GM23338 (cell line): ENCODE measurements at regions not wholly inside any gene's neighbourhood (a gene's known extent, or its start where the extent isn't known, plus 50 kb on each side); places are given as distances from the start of the nearest gene placed in this dataset.

Source experiments
- ATAC-seq: fragments of 200-7000 bp; cut with Tn5 transposase; 3 replicates; pipeline ENCODE4 v1.9.1; 2020
- DNase-seq: peaks from one replicate; pipeline ENCODE4 v3.0.0-alpha.2; 2015; ENCODE audit warnings: low spot score
- H2AFZ ChIP-seq: fragments of 200-600 bp; sonication (generic); 2 replicates; pipeline ENCODE4 v1.8.0; 2016; ENCODE audit warnings: antibody characterized with exemption, mild to moderate bottlenecking, moderate library complexity
- H3F3A ChIP-seq: fragments of 200-600 bp; sonication (generic); replicated peaks from 2 replicates; pipeline ENCODE4 v1.8.0; 2017; ENCODE audit warnings: antibody characterized with exemption, mixed run types, low read depth
- H3K27ac ChIP-seq: fragments of 200-600 bp; sonication (generic); 2 replicates; pipeline ENCODE4 v1.6.1; 2016; ENCODE audit warnings: low read depth
- H3K27me3 ChIP-seq: fragments of 200-600 bp; sonication (generic); 2 replicates; pipeline ENCODE4 v1.8.0; 2016; ENCODE audit warnings: mild to moderate bottlenecking, mixed run types, moderate library complexity; ENCODE audit not compliant: insufficient read depth
- H3K36me3 ChIP-seq: fragments of 200-600 bp; sonication (generic); 2 replicates; pipeline ENCODE4 v1.8.0; 2016; ENCODE audit warnings: mild to moderate bottlenecking; ENCODE audit not compliant: insufficient read depth
- H3K4me1 ChIP-seq: fragments of 200-600 bp; sonication (generic); 2 replicates; pipeline ENCODE4 v1.8.0; 2016; ENCODE audit warnings: mild to moderate bottlenecking, moderate library complexity; ENCODE audit not compliant: insufficient read depth
- H3K4me2 ChIP-seq: fragments of 200-600 bp; sonication (generic); 2 replicates; pipeline ENCODE4 v1.7.1; 2017; ENCODE audit warnings: mixed run types
- H3K4me3 ChIP-seq: fragments of 200-600 bp; sonication (generic); 2 replicates; pipeline ENCODE4 v1.6.1; 2016; ENCODE audit warnings: mixed run types
- H3K79me2 ChIP-seq: fragments of 200-600 bp; sonication (generic); replicated peaks from 2 replicates; pipeline ENCODE4 v1.8.0; 2017; ENCODE audit warnings: mild to moderate bottlenecking; ENCODE audit not compliant: insufficient read depth
- H3K9me2 ChIP-seq: fragments of 200-600 bp; sonication (generic); 2 replicates; pipeline ENCODE4 v1.8.0; 2017; ENCODE audit not compliant: insufficient read depth
- H4K20me1 ChIP-seq: fragments of 200-600 bp; sonication (generic); replicated peaks from 2 replicates; pipeline ENCODE4 v1.8.0; 2017; ENCODE audit warnings: mild to moderate bottlenecking; ENCODE audit not compliant: insufficient read depth
- H3K27ac Mint-ChIP-seq: 2 replicates; pipeline ENCODE4 v1.8.0; 2020; ENCODE audit warnings: inconsistent platforms, mild to moderate bottlenecking, moderate library complexity, mixed read lengths
- H3K27me3 Mint-ChIP-seq: 3 replicates; pipeline ENCODE4 v1.8.0; 2022; ENCODE audit warnings: low read depth, mild to moderate bottlenecking, moderate library complexity, mixed read lengths, inconsistent platforms; ENCODE audit not compliant: insufficient read depth, poor library complexity
- H3K36me3 Mint-ChIP-seq: 3 replicates; pipeline ENCODE4 v1.8.0; 2021; ENCODE audit warnings: low read depth, mild to moderate bottlenecking, inconsistent platforms, moderate library complexity, mixed read lengths
- H3K4me1 Mint-ChIP-seq: 3 replicates; pipeline ENCODE4 v1.8.0; 2020; ENCODE audit warnings: mild to moderate bottlenecking, inconsistent platforms, mixed read lengths
- H3K4me3 Mint-ChIP-seq: 3 replicates; pipeline ENCODE4 v1.8.0; 2021; ENCODE audit warnings: moderate library complexity, mild to moderate bottlenecking, inconsistent platforms, mixed read lengths
- H3K9me3 Mint-ChIP-seq: 3 replicates; pipeline ENCODE4 v1.8.0; 2020; ENCODE audit warnings: moderate library complexity, mild to moderate bottlenecking, inconsistent platforms, mixed read lengths
- CREB1 ChIP-seq: fragments of 250-450 bp; sonication (Bioruptor Pico); IDR thresholded peaks from 2 replicates; pipeline ENCODE4 v1.5.0; 2020; ENCODE audit warnings: low read depth, mild to moderate bottlenecking, moderate library complexity
- ETS1 ChIP-seq: IDR thresholded peaks from 2 replicates; pipeline ENCODE4 v1.6.1; 2016; ENCODE audit warnings: antibody characterized with exemption
- EZH2 ChIP-seq: fragments of 200-600 bp; sonication (generic); IDR thresholded peaks from one replicate; pipeline ENCODE4 v1.8.0; 2017; ENCODE audit warnings: antibody characterized with exemption, mild to moderate bottlenecking, low read depth; ENCODE audit not compliant: unreplicated experiment
- EZH2phosphoT487 ChIP-seq: fragments of 200-600 bp; sonication (generic); IDR thresholded peaks from one replicate; pipeline ENCODE4 v1.8.1; 2018; ENCODE audit warnings: antibody characterized with exemption; ENCODE audit not compliant: unreplicated experiment
- JUNB ChIP-seq: IDR thresholded peaks from one replicate; pipeline ENCODE4 v1.6.1; 2016; ENCODE audit warnings: antibody characterized with exemption; ENCODE audit not compliant: unreplicated experiment
- NANOG ChIP-seq: IDR thresholded peaks from 2 replicates; pipeline ENCODE4 v1.6.1; 2016; ENCODE audit warnings: antibody characterized with exemption, borderline replicate concordance
- POLR2AphosphoS5 ChIP-seq: IDR thresholded peaks from 2 replicates; pipeline ENCODE4 v1.6.1; 2016; ENCODE audit warnings: antibody characterized with exemption, low read depth
- STAT1 ChIP-seq: IDR thresholded peaks from one replicate; pipeline ENCODE4 v1.6.1; 2016; ENCODE audit warnings: antibody characterized with exemption; ENCODE audit not compliant: unreplicated experiment
- ZNF114 ChIP-seq: fragments of 250-450 bp; sonication (Bioruptor Pico); IDR thresholded peaks from 2 replicates; pipeline ENCODE4 v1.5.0; 2020; ENCODE audit warnings: mild to moderate bottlenecking, moderate library complexity
- ZNF331 ChIP-seq: fragments of 250-450 bp; sonication (Bioruptor Pico); IDR thresholded peaks from 2 replicates; pipeline ENCODE4 v1.5.0; 2020; ENCODE audit warnings: low read depth, mild to moderate bottlenecking, moderate library complexity
- ZNF462 ChIP-seq: fragments of 250-450 bp; sonication (Bioruptor Pico); IDR thresholded peaks from 2 replicates; pipeline ENCODE4 v1.5.0; 2020; ENCODE audit warnings: mild to moderate bottlenecking, moderate library complexity
- TF ChIP-seq, protein P1 (sequence below), 2 experiments: fragments of 200-600 bp in 1 of 2; sonication (generic) in 1 of 2; conservative IDR thresholded peaks; 2 replicates each; pipeline versions ENCODE4 v1.5.1 to v1.6.1; 2016 to 2017; ENCODE audit warnings: antibody characterized with exemption in 2 of 2, low read depth in 2 of 2, mild to moderate bottlenecking in 2 of 2, moderate library complexity in 1 of 2

DNA sequence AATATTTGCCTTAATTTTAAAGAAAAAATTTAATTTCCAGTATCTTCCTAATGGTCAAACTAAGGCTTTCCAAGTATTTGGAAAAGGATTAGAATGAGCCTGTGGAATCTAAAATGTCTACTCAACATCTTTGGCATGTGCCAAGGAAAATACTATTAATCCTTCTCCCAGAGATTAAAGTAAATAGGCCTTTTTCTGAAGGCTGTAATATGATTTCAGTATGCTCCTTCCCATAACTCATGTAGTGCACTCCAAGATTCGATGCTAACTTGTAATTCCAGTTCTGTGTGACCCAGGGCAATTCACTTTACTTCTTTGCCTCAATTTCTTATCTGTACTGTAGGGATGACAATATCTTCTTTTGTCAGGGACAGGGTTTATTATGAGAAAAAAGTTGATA lies 196.9 kb downstream of the ZIC5 start:
- Histone ChIP-seq H3K9me2 (no peaks in the 10 kb centered on the region), H3K79me2 (no peaks in the 10 kb centered on the region), H3F3A (no peaks in the 10 kb centered on the region), H4K20me1 (no peaks in the 10 kb centered on the region), H3K4me2 (no peak overlapping the region), H2AFZ (no peak overlapping the region), H3K4me3 (no peak overlapping the region), H3K4me1 (no peaks in the 10 kb centered on the region; the same call in 1 of the 2 replicates), H3K36me3 (0 out of 2 replicates have a peak, but pooled peaks cover 3% of the 10 kb centered on the region), H3K27ac (no peak overlapping the region), H3K27me3 (no peaks in the 10 kb centered on the region)
- TF ChIP-seq ETS1 (no peak), EZH2phosphoT487 (no peak), JUNB (no peak), ZNF331 (no peak)
- peaks cover 6% of the 10 kb centered on the region; the same call in 2 of the 3 replicates for H3K4me1 Mint-ChIP-seq
- peaks cover 22% of the 10 kb centered on the region; the same call in 2 of the 3 replicates for H3K36me3 Mint-ChIP-seq
- no peak for ATAC-seq
- no peak for DNase-seq
- no peak overlapping the region for H3K4me3 Mint-ChIP-seq
- H3K27me3 Mint-ChIP-seq, result peaks cover 8% of the 10 kb centered on the region
- H3K9me3 Mint-ChIP-seq, result no peaks in the 10 kb centered on the region; the same call in 2 of the 3 replicates
- no peak overlapping the region for H3K27ac Mint-ChIP-seq

GRCh38 chr13:99768986-99769385 lies 202.6 kb downstream of the ZIC5 start:
- peaks cover 29% of the 10 kb centered on the region for H3K4me1 Mint-ChIP-seq
- Histone ChIP-seq H3K79me2 (no peaks in the 10 kb centered on the region), H3F3A (no peaks in the 10 kb centered on the region), H3K27me3 (no peaks in the 10 kb centered on the region), H3K4me2 (no peak overlapping the region), H3K4me3 (no peak overlapping the region), H2AFZ (no peak overlapping the region; the same call in 1 of the 2 replicates), H3K4me1 (peaks cover 25% of the 10 kb centered on the region), H3K36me3 (no peaks in the 10 kb centered on the region), H4K20me1 (no peaks in the 10 kb centered on the region), H3K9me2 (no peaks in the 10 kb centered on the region), H3K27ac (no peak overlapping the region)
- peak overlapping the region; percentile 70 for H3K27ac Mint-ChIP-seq
- no peak overlapping the region for H3K4me3 Mint-ChIP-seq
- H3K27me3 Mint-ChIP-seq, result peaks cover 2% of the 10 kb centered on the region
- peaks cover 21% of the 10 kb centered on the region; the same call in 2 of the 3 replicates for H3K9me3 Mint-ChIP-seq
- DNase-seq, result no peak
- no peak for ATAC-seq
- H3K36me3 Mint-ChIP-seq, result peaks cover 35% of the 10 kb centered on the region; the same call in 2 of the 3 replicates
- TF ChIP-seq EZH2, result no peak
- TF ChIP-seq POLR2AphosphoS5, result no peak
- no peak for TF ChIP-seq NANOG
- TF ChIP-seq ZNF331, result no peak
- TF ChIP-seq ZNF462 (CRISPR knock-in tag), result no peak
- TF ChIP-seq STAT1, result no peak
- no peak for TF ChIP-seq JUNB
- TF ChIP-seq CREB1 (CRISPR knock-in tag), result no peak
- no peak for TF ChIP-seq ETS1
- TF ChIP-seq, protein P1, sequence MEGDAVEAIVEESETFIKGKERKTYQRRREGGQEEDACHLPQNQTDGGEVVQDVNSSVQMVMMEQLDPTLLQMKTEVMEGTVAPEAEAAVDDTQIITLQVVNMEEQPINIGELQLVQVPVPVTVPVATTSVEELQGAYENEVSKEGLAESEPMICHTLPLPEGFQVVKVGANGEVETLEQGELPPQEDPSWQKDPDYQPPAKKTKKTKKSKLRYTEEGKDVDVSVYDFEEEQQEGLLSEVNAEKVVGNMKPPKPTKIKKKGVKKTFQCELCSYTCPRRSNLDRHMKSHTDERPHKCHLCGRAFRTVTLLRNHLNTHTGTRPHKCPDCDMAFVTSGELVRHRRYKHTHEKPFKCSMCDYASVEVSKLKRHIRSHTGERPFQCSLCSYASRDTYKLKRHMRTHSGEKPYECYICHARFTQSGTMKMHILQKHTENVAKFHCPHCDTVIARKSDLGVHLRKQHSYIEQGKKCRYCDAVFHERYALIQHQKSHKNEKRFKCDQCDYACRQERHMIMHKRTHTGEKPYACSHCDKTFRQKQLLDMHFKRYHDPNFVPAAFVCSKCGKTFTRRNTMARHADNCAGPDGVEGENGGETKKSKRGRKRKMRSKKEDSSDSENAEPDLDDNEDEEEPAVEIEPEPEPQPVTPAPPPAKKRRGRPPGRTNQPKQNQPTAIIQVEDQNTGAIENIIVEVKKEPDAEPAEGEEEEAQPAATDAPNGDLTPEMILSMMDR (conservative IDR thresholded peaks at IDR 0.05; ENCODE audit: low read depth in 2 of 2), result no peak
- TF ChIP-seq EZH2phosphoT487, result no peak
- no peak for TF ChIP-seq ZNF114 (CRISPR knock-in tag)
